ENCODE measurements at regions not wholly inside any gene's neighbourhood (a gene's known extent, or its start where the extent isn't known, plus 50 kb on each side); places are given as distances from the start of the nearest gene placed in this dataset.
"Not testable (repeated sequence)": the region's sequence is repeated elsewhere in the genome, so short reads cannot be mapped to it uniquely, and the experiment has no call there.

DNA sequence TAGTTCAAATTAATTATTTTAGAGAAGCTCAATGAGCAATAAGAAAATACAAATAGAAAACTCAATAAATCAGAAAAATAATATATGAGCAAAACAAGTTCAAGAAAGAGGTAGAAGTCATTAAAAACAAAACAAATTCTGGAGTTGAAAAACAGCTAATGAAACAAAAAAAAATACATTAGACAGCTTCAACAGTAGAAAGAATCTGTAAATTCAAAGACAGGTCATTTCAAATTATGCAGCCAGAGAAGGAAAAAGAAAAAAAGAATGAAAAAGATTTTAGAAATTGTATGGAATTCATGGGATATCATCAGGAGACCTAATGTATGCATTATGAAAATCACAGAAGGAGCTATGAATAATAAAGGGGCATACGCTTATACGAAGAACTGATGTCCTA lies 795.3 kb upstream of the ADGRB3 start:
- DNase-seq, result no peak

GRCh38 chr6:67825201-67825895 lies 809.7 kb upstream of the ADGRB3 start:
- no peak for DNase-seq

GRCh38 chr6:67818322-67818721 lies 816.8 kb upstream of the ADGRB3 start:
- no peak for DNase-seq

GRCh38 chr6:67815623-67816022 lies 819.5 kb upstream of the ADGRB3 start:
- no peak for DNase-seq

- no peak for DNase-seq
These were observed 820.8 kb upstream of the ADGRB3 start for GRCh38 chr6:67814262-67814661.

GRCh38 chr6:67812693-67813092 lies 822.4 kb upstream of the ADGRB3 start:
- no peak for DNase-seq

DNA sequence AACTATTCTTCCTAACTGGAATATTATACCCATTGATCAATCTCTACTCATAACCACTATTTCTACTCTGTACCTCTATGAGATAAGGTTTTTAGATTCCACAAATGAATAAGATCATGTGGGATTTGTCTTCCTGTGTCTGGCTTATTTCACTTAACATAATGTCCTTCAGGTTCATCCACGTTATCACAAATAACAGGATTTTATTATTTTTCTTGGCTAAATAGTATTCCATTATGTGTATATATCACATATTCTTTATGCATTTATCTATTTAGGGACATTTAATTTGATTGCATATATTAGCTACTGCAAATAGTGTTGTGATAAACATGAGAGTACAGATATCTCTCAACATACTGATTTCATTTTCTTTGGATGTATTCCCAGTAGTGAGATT lies 823.0 kb upstream of the ADGRB3 start:
- no peak for DNase-seq

GRCh38 chr6:67811239-67812037 lies 823.6 kb upstream of the ADGRB3 start:
- no peak for DNase-seq

GRCh38 chr6:67804808-67805207 lies 830.3 kb upstream of the ADGRB3 start:
- DNase-seq, result not testable (repeated sequence)

DNA sequence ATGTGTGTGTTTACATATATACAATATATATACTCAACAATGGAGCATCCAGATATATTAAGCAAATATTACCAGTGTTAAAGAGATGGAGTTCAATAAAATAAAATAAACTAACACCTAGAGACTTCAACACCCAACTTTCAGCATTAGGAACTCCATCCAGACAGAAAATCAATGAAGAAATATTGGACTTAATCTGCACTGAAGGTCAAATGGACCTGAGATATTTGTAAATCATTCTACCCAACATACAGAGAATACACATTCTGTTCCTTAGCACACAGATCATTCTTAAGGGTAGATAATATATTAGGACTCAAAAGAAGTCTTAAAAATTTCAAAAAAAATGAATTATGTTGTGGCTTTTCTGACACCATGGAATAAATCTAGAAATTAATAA lies 832.3 kb upstream of the ADGRB3 start:
- no peak for DNase-seq

DNA sequence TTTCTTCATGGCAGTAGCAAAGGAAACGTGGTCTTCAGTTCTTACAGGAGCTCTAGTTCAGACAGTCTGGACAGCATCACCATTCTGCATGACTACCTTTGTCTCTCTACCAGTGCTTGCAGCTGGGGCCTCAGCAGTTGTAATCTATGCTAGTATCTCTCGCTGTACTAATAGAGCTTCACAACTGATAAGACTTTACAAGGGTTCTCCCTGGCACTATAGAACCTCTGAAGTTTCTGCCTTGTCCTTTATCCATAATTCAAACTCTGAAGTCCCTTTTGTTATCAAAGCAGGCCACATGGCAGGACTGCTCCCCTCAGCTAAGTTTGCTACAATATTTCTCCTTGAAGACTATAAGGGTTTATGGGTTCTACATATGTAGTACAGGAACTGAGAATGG lies 842.1 kb upstream of the ADGRB3 start:
- DNase-seq, result no peak

- DNase-seq, result no peak
These were observed 844.5 kb upstream of the ADGRB3 start for GRCh38 chr6:67790569-67790968.

DNA sequence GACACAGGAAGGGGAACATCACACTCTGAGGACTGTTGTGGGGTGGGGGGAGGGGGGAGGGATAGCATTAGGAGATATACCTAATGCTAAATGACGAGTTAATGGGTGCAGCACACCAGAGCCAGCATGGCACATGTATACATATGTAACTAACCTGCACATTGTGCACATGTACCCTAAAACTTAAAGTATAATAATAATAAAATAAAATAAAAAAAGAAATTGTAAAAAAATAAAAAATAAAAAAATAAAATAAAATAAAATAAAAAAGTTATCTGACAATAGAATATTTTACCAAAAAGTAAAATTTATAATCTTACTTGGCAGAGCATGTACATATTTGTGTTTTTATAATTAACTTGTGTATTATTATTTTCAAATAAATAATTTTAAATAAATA lies 848.0 kb upstream of the ADGRB3 start:
- not testable (repeated sequence) for DNase-seq

DNA sequence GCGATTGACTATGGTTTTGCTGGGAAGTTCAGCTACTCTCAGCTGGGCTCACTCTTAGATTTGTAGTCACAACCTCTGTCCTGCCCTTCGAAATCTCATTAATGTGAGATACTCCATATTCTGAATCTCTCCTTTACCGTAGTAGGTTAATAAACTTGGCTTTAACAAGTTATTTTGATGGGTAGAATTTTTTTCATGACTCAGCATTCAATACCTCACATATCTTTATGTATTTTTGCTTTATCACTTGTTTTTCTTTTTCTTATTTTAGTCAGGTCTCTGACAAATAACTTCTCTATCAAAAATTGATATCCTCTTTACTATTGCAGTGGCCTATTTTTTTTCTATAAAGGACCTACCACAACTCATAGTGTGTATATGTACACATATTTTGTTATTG lies 855.2 kb upstream of the ADGRB3 start:
- DNase-seq, result no peak

- DNase-seq, result no peak
These were observed 859.7 kb upstream of the ADGRB3 start for GRCh38 chr6:67775333-67775732.

GRCh38 chr6:67768972-67769371 lies 866.1 kb upstream of the ADGRB3 start:
- no peak for DNase-seq

- DNase-seq, result not testable (repeated sequence)
These were observed 867.8 kb upstream of the ADGRB3 start for GRCh38 chr6:67767046-67767822.

- DNase-seq, result no peak
These were observed 869.0 kb upstream of the ADGRB3 start for GRCh38 chr6:67766057-67766456.

GRCh38 chr6:67759001-67759400 lies 876.1 kb upstream of the ADGRB3 start:
- DNase-seq, result no peak

DNA sequence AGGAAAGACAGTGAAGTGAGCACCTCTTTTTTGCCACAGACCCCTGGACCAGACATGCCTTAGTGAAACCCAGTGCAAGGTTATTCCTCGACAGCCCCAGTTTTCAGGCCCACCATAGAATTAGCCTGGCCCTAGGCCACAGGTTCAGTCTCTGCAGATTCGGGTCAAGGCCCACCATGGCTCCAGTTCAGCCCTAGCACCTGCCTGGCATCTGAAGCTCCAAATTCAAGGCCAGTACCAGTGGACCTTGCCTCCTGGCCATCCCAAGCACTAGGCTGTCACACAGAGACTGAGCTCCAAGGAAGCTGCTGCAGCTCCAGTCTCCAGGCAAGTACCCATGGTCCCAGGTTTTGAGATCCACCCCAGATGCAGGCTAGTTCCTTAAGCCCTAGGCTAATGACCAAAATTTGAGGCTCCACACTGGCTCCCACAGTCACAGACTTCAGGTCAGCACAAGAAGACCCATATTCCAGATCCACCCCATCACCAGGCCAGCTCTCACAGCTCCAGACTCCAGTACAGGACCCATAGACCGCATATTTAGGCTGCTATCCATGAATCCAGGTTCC lies 877.5 kb upstream of the ADGRB3 start:
- DNase-seq, result no peak

DNA sequence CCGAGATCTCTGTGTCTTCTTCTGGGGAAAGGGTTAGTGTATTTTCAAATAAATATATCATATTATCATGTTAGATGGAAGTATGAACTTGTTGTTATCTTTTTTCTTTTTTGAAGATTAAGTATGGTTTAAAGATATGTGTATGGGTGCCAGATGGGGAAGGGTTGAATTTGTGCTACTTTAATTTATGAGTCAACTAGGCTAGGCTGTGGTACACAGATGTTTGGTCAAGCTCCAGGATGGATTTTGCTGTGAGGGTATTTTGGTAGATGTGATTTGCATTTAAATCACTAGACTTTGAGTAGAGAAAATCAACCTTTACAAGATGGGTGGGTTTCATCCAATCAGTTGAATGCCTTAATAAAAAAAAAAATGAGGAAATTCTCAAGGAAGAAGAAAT lies 886.6 kb upstream of the ADGRB3 start:
- no peak for DNase-seq

DNA sequence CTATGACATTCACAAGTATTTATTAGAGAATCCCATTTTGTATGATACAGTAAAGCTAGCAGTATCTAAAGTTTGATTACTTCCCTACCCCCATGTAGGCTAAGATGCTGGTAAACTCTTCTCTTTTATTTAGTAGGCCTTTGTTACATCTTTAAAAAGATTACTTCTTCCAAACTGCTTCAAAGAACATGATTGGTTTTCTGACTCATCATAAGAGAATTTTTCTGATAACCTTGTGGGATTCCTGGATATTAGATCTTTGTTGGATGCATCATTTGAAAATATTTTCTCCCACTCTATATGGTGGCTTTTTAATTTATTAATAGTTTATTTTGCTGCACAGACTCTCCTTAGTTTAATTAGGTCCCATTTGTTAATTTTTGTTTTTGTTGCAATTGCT lies 898.3 kb upstream of the ADGRB3 start:
- DNase-seq, result no peak

GRCh38 chr6:67736161-67736560 lies 898.9 kb upstream of the ADGRB3 start:
- DNase-seq, result no peak
